GM21619 (cell line): ENCODE measurements at regions not wholly inside any gene's neighbourhood (a gene's known extent, or its start where the extent isn't known, plus 50 kb on each side); places are given as distances from the start of the nearest gene placed in this dataset.
A peak's percentile ranks its signal among the peaks of the same experiment; 100 is the strongest.
"Not testable (repeated sequence)": the region's sequence is repeated elsewhere in the genome, so short reads cannot be mapped to it uniquely, and the experiment has no call there.

ENCODE experiments used
- ATAC-seq: cut with Tn5 transposase; IDR thresholded peaks from one replicate; pipeline ENCODE4 v1.9.1; 2021; ENCODE audit not compliant: unreplicated experiment

DNA sequence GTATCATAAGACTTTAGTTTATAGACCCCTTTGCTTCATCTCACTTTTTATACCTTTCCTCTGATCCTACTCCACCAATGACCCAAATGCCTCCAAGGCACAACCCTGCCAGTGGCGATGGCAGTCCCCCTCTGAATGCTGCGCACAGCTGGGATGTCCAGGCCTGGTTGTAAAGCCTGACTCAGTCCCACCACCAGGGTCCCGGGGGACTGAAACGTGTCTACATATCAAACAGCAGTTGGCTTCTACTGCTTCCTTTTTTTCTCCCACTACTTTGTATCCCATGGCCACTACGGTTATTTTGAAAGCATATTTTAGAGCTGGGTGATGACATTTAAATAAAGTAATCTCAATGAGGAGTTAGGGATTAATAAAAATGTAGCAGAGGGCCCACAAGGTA, 329.8 kb upstream of the PSMD7 start:
- no peak for ATAC-seq

DNA sequence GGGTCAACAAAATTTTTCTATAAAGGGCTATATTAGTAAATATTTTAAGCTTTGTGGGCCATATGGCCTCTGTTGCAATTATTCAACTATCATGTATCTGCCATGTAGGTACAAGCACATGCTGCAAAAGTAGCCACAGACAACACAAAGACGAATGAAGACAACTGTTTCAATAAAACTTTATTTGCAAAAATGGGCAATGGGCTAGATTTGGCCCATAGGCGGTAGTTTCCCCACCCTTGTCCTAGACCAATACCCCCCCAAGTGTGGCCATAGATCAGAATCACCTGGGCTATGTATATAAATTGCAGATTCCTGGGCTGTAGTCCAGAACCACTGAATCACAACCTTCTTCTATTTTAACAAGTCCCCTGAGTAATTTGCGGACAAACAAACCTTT, 331.0 kb upstream of the PSMD7 start:
- no peak for ATAC-seq

DNA sequence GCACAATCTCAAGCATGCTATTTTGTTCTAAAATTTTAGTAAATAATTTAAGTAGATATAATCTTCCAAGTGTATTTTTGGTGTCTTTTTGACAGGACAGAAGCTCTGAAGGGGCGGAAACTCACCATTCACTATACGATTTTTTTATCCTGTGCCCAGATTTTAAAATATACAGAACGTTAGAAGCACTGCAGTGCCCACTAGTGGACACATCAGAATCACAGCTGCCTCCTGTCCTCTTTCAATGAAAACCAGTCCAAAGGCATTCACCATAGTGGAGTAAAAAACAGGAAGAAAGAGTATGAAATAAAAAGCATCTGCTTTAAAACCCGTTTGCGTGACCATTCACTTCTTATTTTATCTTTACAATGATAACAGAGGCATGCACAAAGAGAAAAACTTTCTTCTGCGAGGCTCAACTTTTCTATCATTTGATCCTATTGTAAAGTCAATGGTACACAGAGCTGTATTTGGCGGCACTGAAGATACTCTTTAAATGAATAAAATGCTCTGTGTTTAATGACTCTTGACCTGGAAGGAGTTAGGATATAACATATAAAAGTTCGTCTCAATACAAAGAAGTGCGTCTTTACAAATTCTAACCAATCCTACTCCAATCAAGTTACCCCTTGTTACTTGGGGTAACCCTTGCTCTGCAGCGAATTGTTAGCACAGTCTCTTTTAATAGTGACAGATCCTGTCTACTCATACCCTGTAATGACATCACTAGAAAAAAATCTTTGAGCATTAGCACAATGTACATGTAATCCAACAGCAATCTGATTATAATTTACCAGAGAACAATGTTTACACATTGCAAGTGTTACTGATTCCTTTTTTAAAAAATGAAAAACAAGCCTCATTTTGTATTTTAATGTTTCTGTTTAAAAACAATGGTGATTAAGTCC, 339.8 kb upstream of the PSMD7 start:
- peak; percentile 65 for ATAC-seq

DNA sequence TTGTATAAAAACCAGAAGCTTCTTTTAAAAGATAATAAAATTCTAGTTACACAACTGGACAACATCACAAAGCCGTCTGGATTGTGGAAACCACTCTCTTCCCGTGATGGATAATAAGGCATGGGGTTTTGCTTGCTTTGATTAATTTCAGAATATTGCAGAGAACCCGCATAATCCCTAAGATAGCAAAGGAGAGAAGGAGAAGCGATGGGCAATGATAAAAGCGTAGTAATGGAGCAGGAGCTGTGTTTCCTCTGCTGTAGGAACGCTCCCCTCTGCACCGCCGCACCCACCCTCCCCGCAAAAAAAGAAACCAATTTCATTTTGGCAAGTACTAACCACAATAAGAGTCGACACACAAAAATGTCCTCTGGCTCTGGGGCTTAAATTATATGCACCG, 340.9 kb upstream of the PSMD7 start:
- ATAC-seq: no peak

DNA sequence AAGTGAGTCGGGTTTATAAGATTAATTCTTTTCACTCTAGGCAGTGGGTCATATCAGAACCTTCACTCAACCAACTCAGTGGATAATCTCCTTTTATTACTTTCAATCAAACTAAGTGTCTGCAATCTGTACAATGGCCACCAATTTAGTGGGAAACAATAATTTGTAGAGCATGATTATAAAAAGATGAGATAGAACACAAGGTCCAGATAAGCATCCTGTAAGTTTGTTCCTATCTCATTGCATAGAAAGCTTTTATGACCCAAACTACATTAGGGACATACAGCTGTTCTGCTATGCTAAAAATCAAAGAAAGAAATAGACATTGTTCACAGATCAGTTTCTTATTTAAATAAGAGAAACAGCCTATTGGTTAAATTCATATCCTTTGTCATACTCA, 341.4 kb upstream of the PSMD7 start:
- no peak for ATAC-seq

DNA sequence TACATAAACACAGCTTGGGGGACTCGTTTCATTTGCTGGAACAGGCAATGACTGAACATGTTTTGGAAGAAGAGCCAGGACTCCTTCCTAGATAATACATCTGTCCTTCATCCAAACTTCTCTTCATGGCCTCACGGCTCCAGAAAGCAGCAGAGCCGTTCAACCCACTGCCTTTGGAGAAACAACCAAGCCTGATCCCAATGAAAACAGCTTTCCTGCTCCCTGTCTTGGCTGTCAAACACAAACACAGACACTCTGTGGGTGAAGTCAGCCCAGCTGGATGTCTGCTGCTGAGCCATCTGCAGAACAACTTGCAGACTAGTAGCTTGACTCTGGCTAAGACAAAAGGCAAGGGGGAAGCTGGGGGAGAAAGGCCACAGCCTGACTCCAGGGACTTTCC, 345.1 kb upstream of the PSMD7 start:
- no peak for ATAC-seq

DNA sequence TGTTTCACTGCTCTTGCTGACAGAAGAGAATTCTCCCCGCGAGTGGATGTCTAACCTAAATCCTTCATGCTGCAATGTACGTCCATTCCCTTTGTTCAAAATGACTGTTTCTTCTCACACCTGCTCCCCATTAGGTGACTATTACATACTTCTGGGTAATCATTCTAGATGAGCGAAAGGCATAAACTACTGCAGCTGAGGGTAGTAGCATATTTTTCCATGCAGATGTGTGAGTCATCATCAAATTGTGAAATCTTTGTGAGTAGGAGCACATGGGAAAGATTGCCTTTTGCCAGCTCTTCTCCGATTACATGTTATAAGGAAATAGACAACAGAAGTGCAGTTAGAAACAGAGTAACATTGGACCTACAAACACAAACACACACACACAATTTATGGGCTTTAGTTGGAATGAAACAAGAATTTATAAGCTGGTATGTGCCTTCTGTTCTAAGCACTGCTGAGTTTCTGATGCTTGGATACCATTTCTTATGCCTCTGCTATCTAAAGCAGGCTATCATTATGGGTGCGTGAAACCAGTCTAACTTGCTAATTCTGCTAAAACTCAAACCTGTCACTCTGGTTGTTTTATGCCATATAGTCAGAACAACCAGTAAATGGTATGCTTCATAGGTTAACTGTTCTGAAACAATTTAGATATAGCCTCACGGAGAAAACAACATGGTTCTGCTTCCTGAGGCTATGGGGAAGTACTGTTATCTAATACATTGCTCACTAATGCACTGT, 346.9 kb upstream of the PSMD7 start:
- no peak for ATAC-seq

DNA sequence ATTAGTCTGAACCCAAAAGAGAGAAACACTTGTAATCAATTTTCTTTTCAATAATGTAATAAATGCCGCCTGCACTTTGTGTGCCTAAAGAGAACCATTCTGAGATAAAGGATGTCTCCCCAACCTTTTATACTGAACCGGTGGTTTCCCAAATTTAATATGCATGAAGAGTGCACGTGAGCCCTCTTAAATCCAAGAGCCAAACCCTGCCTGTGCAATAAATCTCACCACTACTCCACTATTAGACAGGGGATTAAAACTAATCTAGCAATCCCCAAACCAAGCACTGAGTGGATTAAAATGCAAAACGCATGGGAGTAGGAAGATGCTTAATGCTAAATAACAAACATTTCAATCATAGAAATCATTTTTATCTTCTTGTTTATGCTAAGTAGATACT, 351.0 kb upstream of the PSMD7 start:
- ATAC-seq: no peak

DNA sequence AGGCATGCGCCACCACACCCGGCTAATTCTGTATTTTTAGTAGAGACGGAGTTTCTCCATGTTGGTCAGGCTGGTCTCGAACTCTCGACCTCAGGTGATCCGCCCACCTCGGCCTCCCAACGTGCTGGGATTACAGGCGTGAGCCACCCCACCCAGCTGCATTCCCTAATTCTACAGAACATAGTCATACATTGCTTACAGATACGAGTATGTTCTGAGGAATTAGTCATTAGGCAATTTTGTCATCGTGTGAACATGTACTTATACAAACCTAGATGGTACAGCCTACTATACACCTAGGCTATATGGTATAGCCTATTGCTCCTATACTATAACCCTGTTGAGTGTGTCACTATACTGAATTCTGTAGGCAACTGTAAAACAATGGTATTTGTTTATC, 353.4 kb upstream of the PSMD7 start:
- not testable (repeated sequence) for ATAC-seq

DNA sequence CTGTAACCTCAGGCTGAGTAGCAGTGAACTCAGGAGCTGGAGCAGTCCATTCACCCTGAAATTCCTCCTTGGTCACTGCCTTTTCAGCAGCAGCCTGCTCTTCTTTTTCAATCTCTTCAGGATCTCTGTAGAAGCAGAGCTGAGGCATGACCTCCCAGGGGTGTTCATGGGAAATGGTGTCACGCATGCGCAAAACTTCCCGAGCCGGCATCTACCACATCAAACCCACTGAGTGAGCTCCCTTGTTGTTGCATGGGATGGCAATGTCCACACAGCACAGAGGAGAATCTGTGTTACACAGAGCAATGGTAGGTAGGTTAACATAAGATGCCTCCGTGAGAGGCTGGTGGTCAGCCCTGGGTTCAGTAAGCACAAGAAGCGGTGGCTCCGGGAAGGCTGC, 355.8 kb upstream of the PSMD7 start:
- not testable (repeated sequence) for ATAC-seq

DNA sequence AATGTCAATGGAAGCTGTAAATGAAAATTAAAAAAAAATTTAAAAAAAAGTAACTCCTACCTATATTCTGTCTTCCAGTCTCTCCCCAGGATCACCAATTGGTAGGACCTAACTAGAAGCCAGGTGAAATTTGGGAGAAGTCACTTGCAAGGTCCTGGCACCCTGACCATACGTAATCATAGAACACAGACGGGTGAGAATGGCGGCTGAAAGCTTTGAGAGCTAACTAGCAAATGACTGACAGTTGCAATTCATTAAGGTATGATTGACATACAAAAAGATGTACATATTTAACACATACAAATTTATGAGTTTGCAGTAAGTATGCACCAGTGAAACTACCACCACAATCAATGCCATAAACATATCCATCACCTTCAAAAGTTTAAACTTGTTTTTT, 372.7 kb upstream of the PSMD7 start:
- ATAC-seq: no peak

DNA sequence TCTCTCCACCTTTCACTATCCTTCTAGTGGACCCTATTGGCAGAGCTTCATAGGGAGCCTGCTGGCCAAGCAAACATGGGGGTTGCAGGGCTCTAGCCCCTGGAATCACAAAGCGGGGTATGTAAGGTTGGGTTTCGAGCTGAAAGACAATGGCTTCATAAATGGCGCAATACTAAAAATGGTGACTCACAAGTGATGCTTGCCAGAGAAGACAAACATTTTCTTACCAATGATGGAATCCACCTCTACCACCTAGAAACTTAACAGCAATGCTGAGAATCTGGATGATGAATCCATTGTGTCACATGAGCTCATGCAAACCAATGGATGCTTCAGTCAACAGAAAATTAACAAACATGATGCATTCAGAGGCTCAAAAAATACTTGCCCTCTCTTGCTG, 375.3 kb upstream of the PSMD7 start:
- no peak for ATAC-seq

DNA sequence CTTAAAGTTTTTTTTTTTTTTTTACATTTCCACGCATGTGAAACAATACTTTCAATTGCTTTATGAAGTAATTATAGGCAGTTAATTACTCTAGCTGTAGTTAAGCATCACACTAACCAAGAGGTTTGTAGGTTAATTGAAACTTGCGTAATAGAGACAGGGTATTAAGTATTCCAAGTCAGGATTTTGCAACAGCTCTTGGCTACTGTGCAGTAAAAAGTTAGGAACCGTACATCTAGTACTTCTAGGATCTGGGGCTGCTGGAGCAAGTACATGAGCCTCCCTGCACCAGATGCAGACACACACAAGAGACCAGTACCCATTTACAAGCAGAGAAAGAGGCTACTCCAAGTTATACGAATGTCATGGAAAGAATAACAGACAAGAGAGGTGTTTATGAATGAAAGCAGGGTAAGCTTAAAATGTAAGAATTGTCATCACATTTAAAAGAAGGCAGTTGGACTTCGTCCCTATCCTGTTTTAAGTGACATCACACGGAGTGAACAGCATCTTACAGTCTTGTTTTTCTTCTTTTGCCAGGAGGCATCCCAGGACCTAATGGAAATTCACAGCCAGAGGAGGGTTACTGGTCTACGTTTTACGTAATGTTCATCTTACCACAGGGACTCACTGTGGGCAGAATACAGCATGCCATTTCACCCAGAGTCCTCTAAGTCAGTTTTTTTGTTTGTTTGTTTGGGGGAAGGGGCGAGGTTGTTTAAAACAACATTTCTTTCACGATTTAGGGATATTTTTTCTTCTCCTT, 379.6 kb upstream of the PSMD7 start:
- no peak for ATAC-seq

DNA sequence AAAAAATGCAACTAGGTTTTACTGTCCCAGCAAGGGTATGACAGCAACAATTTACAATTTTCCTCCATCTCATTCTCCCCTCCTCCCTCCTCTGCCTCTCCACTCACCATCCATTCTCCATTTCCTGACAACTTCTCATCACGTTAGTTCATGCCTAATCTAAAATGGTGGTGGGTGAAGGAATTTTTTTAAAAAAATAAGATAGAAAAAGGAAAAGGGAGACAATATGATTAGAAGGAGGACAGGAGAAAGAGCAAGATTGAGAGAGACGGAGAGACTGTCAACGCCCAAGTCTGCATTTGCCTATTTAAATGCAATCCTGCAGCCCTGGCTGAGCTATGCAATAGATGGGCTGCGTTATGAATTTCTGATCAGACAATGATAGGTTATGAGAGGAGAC, 380.7 kb upstream of the PSMD7 start:
- no peak for ATAC-seq

DNA sequence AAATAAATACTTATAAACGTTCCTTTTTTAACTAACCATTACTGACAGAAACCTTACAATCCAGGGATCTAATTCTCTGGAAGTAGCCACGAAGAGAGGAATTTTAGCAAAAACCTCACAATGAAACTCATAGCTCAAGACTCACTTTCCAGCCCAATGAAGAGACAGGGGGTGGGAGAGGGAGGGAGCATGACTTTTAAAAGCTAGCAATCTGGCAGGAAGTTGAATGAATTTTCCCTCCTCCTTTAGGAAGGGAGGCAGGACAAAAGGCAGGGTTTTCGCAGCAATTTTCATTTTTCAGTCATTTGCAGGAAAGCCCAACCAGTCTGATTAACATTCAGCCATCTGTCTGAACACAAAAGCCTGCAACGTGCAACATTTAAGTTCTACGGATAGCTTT, 381.5 kb upstream of the PSMD7 start:
- ATAC-seq: no peak

DNA sequence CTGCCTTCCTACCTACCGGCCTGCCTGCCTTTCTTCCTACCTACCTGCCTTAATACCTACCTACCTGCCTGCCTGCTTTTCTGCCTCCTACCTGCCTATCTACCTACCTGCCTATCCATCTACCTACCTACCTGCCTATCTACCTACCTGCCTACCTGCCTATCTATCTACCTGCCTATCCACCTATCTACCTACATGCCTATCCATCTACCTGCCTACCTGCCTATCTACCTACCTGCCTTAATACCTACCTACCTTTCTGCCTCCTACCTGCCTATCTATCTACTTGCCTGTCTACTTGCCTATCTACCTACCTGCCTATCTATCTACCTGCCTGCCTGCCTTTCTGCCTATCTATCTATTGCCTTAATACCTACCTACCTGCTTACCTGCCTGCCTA, 383.8 kb upstream of the PSMD7 start:
- ATAC-seq: no peak

DNA sequence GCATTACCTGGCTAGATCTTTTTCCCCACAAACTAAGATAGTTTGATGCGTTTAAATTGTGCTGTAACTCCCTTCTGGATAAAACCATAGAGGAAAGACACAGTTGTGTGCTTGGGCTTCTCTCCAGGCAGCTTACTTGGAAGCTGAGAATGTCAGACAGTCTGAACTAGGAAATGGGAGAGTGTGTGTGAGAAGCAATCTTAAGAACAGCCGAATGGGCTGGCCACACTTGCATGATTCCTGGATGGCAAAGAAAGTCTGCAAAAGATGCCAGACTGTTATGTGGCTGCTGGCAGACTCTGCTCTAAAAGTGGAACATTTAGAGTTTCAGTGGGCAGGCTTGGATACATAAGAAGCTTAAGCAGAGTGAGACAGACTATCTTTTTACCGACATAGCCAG, 384.3 kb upstream of the PSMD7 start:
- no peak for ATAC-seq

DNA sequence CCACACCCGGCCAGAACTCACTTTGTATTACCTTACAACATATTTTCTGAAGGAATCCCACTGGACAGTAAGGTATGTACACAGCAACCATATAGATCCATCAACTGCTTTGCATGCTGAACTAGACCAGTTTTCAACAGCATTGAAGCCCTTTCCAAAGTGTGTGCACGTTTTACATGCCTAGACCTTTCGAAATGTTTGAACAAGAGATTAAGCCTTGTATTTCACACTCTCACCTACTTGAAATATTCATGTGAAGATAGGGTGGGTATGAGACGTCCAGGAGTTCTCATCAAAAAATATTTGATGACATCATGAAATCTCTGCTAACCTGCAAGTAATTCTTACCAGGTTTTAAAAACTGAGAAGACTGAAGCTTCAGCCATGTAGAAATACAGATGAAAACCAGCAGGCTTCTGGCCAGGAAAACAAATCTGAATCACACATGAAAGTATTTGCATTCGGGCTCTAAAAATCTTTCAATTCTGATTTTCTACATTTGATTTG, 387.0 kb upstream of the PSMD7 start:
- ATAC-seq: no peak

DNA sequence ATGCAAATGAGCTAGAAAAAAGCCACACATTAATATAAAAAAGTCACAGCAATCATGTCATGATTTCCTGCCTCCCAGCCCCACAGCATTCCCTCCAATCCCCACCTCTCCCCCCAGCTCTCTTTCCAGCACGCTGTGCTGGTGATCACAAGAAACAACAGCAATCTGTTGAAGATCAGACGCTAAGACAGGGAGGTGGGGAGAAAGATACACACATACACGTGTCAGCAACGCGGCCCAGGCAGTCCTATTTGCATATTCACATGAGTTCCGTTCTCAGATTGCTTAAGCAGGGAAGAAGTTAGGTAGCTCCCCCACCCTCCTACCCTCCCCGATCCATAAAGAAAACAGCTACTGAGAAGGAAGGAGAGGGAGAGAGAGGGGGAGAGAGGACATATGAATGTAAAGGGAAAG, 405.5 kb upstream of the PSMD7 start:
- ATAC-seq: no peak

DNA sequence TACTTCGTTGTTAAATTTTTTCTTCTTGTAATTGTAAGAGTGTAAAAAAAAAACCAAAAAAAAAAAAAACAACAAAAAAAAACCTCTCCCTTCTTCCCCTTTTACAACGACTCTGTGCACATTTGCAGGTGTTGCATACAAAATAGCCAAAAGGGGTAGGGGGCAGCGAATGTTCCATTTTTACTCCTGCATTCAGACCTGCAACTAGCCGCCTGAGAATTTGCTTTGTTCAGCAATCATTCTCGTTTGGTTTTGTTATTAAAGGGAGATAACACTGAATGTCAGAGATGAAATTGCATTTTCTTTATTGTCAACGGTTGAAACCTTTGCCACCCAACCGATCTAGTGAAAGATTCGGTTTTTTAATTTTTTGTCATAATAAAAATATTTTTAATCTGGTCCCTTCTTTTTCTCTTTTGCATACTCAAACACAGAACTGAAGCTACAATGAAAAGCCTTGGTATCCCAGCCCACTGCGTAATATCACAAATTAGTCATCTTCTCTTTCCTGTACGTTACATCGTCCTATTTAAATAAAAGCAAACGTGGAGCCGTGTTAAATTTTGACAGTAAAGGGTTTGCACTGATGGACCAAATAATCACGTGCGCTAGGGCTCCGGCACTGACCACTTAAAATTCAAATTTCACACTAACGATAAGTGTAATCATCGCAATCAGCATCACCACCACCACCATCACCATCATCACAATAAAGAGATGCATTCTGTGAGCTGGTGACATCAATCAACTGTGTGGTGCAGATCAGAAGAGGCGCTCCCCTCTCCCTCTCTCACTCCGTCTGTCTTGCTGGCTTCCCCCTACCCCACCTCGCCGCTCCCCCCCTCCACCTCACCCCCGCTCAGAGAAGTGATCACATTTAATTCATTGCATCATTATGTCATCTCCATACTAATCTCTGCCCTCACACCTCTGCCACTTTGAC, 406.2 kb upstream of the PSMD7 start:
- ATAC-seq: no peak
